HG03354 (cell line): ENCODE measurements at regions not wholly inside any gene's neighbourhood (a gene's known extent, or its start where the extent isn't known, plus 50 kb on each side); places are given as distances from the start of the nearest gene placed in this dataset.

Source experiments
- ATAC-seq: cut with Tn5 transposase; IDR thresholded peaks from one replicate; pipeline ENCODE4 v1.9.1; 2021; ENCODE audit warnings: mild to moderate bottlenecking; ENCODE audit not compliant: unreplicated experiment, poor library complexity, severe bottlenecking

- ATAC-seq: no peak
Measured at GRCh38 chr12:38998887-38999482, 93.6 kb upstream of the CPNE8 start.

GRCh38 chr12:38995249-38995648 is 89.9 kb upstream of the CPNE8 start:
- no peak for ATAC-seq

- no peak for ATAC-seq
Measured at GRCh38 chr12:38985961-38986360, 80.6 kb upstream of the CPNE8 start.

- ATAC-seq: no peak
Measured at GRCh38 chr12:38984388-38984787, 79.0 kb upstream of the CPNE8 start.

- ATAC-seq: no peak
Measured at GRCh38 chr12:38983117-38983571, 77.8 kb upstream of the CPNE8 start.

- no peak for ATAC-seq
Measured at GRCh38 chr12:38977132-38977531, 71.7 kb upstream of the CPNE8 start.

GRCh38 chr12:38969706-38970105 is 64.3 kb upstream of the CPNE8 start:
- ATAC-seq: no peak

- no peak for ATAC-seq
Measured at GRCh38 chr12:38961683-38962082, 56.3 kb upstream of the CPNE8 start.

- no peak for ATAC-seq
Measured at GRCh38 chr12:38961012-38961411, 55.6 kb upstream of the CPNE8 start.

- ATAC-seq: no peak
Measured at GRCh38 chr12:38956337-38956736, 50.9 kb upstream of the CPNE8 start.
